ENCODE measurements at regions not wholly inside any gene's neighbourhood (a gene's known extent, or its start where the extent isn't known, plus 50 kb on each side); places are given as distances from the start of the nearest gene placed in this dataset.

- TF ChIP-seq CTCF (IDR thresholded peaks at IDR 0.05) (no peak), POLR2A (IDR thresholded peaks at IDR 0.05) (no peak)
These were observed 61.7 kb upstream of the MBNL2 start for GRCh38 chr13:97160421-97160820.
